ENCODE measurements at regions not wholly inside any gene's neighbourhood (a gene's known extent, or its start where the extent isn't known, plus 50 kb on each side); places are given as distances from the start of the nearest gene placed in this dataset.

DNA sequence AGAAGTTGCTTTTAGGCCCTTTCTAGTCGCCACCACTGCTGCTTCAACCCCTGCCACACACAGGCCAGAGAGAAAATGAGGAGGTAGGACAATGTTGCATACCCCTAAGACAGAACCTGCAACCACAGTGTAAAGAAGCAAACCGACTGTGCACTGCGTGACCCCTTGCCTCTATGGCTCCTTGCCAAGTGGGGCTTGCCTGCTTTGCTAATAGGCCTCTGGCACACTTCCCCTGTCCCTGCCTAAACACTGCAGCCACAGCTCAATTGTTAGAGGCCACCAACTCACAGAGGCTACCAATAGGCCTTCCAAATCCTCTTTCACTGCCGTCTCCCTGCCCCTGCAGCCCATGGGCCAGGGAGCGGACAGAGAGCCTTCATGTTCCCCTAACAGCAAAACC lies 280.1 kb downstream of the CDH10 start:
- Histone ChIP-seq H3K4me2 (no peak overlapping the region), H3K4me3 (no peak overlapping the region), H3K9me3 (no peaks in the 10 kb centered on the region), H3K27ac (no peak overlapping the region), H3K4me1 (no peaks in the 10 kb centered on the region)
- ChIA-PET CTCF (no interaction called here), POLR2A (no interaction called here)
- 58% methylated on average over 5 of the region's 5 CpGs for WGBS (ENCODE audit: missing lambda C conversion rate)
- TF ChIP-seq NR3C1 (IDR thresholded peaks at IDR 0.05) (no peak), MAZ (IDR thresholded peaks at IDR 0.05; ENCODE audit: borderline replicate concordance, low read depth, low read length) (no peak), USF2 (IDR thresholded peaks at IDR 0.05) (no peak), ZC3H11A (IDR thresholded peaks at IDR 0.05) (no peak), KDM1A (IDR thresholded peaks at IDR 0.05; ENCODE audit: low read depth) (no peak), JUN (IDR thresholded peaks at IDR 0.05) (no peak), RFX5 (IDR thresholded peaks at IDR 0.05) (no peak), TP53 (CRISPR knock-in tag; IDR thresholded peaks at IDR 0.05) (no peak), ELK1 (IDR thresholded peaks at IDR 0.05; ENCODE audit: low read depth, low read length) (no peak), KDM5A (IDR thresholded peaks at IDR 0.05) (no peak), ESRRA (IDR thresholded peaks at IDR 0.05; ENCODE audit: borderline replicate concordance, low read length) (no peak), JUNB (IDR thresholded peaks at IDR 0.05) (no peak), HOXB5 (CRISPR knock-in tag; IDR thresholded peaks at IDR 0.05) (no peak), EP300 (IDR thresholded peaks at IDR 0.05) (no peak), SREBF2 (IDR thresholded peaks at IDR 0.05) (no peak), BHLHE40 (IDR thresholded peaks at IDR 0.05; ENCODE audit: low read depth, low read length) (no peak), ATOH8 (CRISPR knock-in tag; IDR thresholded peaks at IDR 0.05; ENCODE audit: low read depth) (no peak), EHMT2 (IDR thresholded peaks at IDR 0.05; ENCODE audit: low read depth) (no peak)
- TF ChIP-seq, protein P1, sequence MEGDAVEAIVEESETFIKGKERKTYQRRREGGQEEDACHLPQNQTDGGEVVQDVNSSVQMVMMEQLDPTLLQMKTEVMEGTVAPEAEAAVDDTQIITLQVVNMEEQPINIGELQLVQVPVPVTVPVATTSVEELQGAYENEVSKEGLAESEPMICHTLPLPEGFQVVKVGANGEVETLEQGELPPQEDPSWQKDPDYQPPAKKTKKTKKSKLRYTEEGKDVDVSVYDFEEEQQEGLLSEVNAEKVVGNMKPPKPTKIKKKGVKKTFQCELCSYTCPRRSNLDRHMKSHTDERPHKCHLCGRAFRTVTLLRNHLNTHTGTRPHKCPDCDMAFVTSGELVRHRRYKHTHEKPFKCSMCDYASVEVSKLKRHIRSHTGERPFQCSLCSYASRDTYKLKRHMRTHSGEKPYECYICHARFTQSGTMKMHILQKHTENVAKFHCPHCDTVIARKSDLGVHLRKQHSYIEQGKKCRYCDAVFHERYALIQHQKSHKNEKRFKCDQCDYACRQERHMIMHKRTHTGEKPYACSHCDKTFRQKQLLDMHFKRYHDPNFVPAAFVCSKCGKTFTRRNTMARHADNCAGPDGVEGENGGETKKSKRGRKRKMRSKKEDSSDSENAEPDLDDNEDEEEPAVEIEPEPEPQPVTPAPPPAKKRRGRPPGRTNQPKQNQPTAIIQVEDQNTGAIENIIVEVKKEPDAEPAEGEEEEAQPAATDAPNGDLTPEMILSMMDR (IDR thresholded peaks at IDR 0.05) = no peak
- FAIRE-seq (no peak), ATAC-seq (no peak; a peak in 1 of 6 replicates), DNase-seq (ENCODE audit: low read depth in 1 of 2, low spot score in 1 of 2) (no peak)

- Histone ChIP-seq H3K4me3 (no peak overlapping the region), H3K4me2 (no peak overlapping the region), H3K9me3 (no peaks in the 10 kb centered on the region), H3K4me1 (no peaks in the 10 kb centered on the region), H3K27ac (no peak overlapping the region)
- ATAC-seq (no peak), FAIRE-seq (no peak), DNase-seq (ENCODE audit: low read depth in 1 of 2, low spot score in 1 of 2) (no peak)
- 56% methylated on average over 1 of the region's 1 CpG for WGBS (ENCODE audit: missing lambda C conversion rate)
- CTCF ChIA-PET = no interaction called here
- POLR2A ChIA-PET = no interaction called here
- TF ChIP-seq JUNB (IDR thresholded peaks at IDR 0.05) (no peak), MAFK (IDR thresholded peaks at IDR 0.05; ENCODE audit: partially characterized antibody) (no peak)
Measured at GRCh38 chr5:24365406-24365805, 279.4 kb downstream of the CDH10 start.

DNA sequence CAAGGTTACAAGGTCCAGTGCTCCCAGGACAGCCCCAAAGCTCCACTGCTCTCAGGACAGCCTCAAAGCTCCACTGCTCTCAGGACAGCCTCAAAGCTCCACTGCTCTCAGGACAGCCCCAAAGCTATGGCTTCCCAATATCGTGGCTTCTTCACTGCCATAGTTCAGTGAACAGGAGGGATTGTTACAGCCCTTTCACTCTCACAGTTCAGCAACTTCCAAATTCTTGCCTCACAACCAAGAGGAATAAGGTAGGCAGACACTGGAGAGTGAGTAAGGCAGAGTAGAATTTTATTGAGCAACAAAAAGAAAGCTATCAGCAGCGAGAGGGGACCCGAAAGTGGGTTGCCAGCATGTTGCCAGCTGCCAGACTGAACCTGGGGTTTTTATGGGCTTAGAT lies 277.6 kb downstream of the CDH10 start:
- 11% methylated on average over 3 of the region's 3 CpGs for WGBS (ENCODE audit: missing lambda C conversion rate)
- H3K4me1 ChIP-seq = no peaks in the 10 kb centered on the region
- no peak for TF ChIP-seq POLR2AphosphoS2 (conservative IDR thresholded peaks at IDR 0.05; ENCODE audit: low read length)
- TF ChIP-seq HOXB5 (CRISPR knock-in tag; IDR thresholded peaks at IDR 0.05) = no peak
- no peak for TF ChIP-seq KDM1A (IDR thresholded peaks at IDR 0.05; ENCODE audit: low read depth)
- TF ChIP-seq FOSL2 (IDR thresholded peaks at IDR 0.05) = no peak
- TF ChIP-seq FOSL2 (CRISPR knock-in tag; IDR thresholded peaks at IDR 0.05) = no peak
- TF ChIP-seq NFE2L2 (conservative IDR thresholded peaks at IDR 0.05; ENCODE audit: low read length) = no peak
- no peak for TF ChIP-seq CHD2 (IDR thresholded peaks at IDR 0.05; ENCODE audit: low read length, partially characterized antibody)
- DNase-seq (ENCODE audit: low read depth in 1 of 2, low spot score in 1 of 2) = no peak
- H3K4me3 ChIP-seq = no peak overlapping the region
- H3K27ac ChIP-seq = no peak overlapping the region
- H3K4me2 ChIP-seq = no peak overlapping the region
- no peaks in the 10 kb centered on the region for H3K9me3 ChIP-seq
- ChIA-PET POLR2A (no interaction called here), CTCF (interaction anchor here (0.6 kb wide), 1 partner anchor 35 kb away, joined by 3 read pairs; no protein-coding TSS in a partner anchor)
- no peak for FAIRE-seq
- ATAC-seq = no peak
